Effector memory CD4-positive, alpha-beta T cell (primary cell): ENCODE measurements at regions not wholly inside any gene's neighbourhood (a gene's known extent, or its start where the extent isn't known, plus 50 kb on each side); places are given as distances from the start of the nearest gene placed in this dataset.

Source experiments
- DNase-seq, 3 donors: peaks; one replicate each; pipeline ENCODE4 v3.0.0-alpha.2; 2020
- H3K27ac ChIP-seq: 2 replicates; pipeline ENCODE4 v1.7.0; 2013; ENCODE audit warnings: mild to moderate bottlenecking, low read length, moderate library complexity; ENCODE audit not compliant: insufficient read depth, poor library complexity, severe bottlenecking
- H3K27me3 ChIP-seq: replicated peaks from 2 replicates; pipeline ENCODE4 v1.7.0; 2013; ENCODE audit warnings: mild to moderate bottlenecking, low read length; ENCODE audit not compliant: insufficient read depth, control insufficient read depth, poor library complexity, severe bottlenecking
- H3K36me3 ChIP-seq: 2 replicates; pipeline ENCODE4 v1.7.0; 2013; ENCODE audit warnings: mild to moderate bottlenecking, low read length, moderate library complexity; ENCODE audit not compliant: control insufficient read depth, insufficient read depth
- H3K4me1 ChIP-seq: 2 replicates; pipeline ENCODE4 v1.7.0; 2013; ENCODE audit warnings: low read length, mild to moderate bottlenecking; ENCODE audit not compliant: control insufficient read depth, insufficient read depth, poor library complexity, severe bottlenecking
- H3K4me3 ChIP-seq: 2 replicates; pipeline ENCODE4 v1.7.0; 2013; ENCODE audit warnings: low read length, low read depth, mild to moderate bottlenecking; ENCODE audit not compliant: insufficient read depth, poor library complexity, severe bottlenecking
- H3K9me3 ChIP-seq: 2 replicates; pipeline ENCODE4 v1.7.0; 2013; ENCODE audit warnings: mild to moderate bottlenecking, low read length, moderate library complexity; ENCODE audit not compliant: control insufficient read depth

- H3K36me3 ChIP-seq, result no peaks in the 10 kb centered on the region
- DNase-seq, result no peak
- H3K4me3 ChIP-seq, result no peak overlapping the region
- H3K4me1 ChIP-seq, result no peaks in the 10 kb centered on the region
- H3K27me3 ChIP-seq, result no peaks in the 10 kb centered on the region
- no peaks in the 10 kb centered on the region for H3K9me3 ChIP-seq
- H3K27ac ChIP-seq, result no peak overlapping the region
These were observed 64.4 kb upstream of the NCOR2 start for GRCh38 chr12:124631681-124632256.

GRCh38 chr12:124630791-124631313 lies 63.4 kb upstream of the NCOR2 start:
- Histone ChIP-seq H3K4me3 (no peak overlapping the region), H3K27me3 (no peaks in the 10 kb centered on the region), H3K36me3 (no peaks in the 10 kb centered on the region), H3K9me3 (no peaks in the 10 kb centered on the region), H3K4me1 (no peaks in the 10 kb centered on the region), H3K27ac (no peak overlapping the region)
- no peak for DNase-seq

- no peaks in the 10 kb centered on the region for H3K4me1 ChIP-seq
These were observed 62.5 kb upstream of the NCOR2 start for GRCh38 chr12:124629789-124630480.

GRCh38 chr12:124629117-124629516 lies 61.7 kb upstream of the NCOR2 start:
- H3K9me3 ChIP-seq, result no peaks in the 10 kb centered on the region
- no peak overlapping the region for H3K4me3 ChIP-seq
- DNase-seq, result no peak
- no peaks in the 10 kb centered on the region for H3K36me3 ChIP-seq
- H3K27me3 ChIP-seq, result no peaks in the 10 kb centered on the region
- no peaks in the 10 kb centered on the region for H3K4me1 ChIP-seq
- H3K27ac ChIP-seq, result no peak overlapping the region

More at GRCh38 chr12:124629789-124630480, 62.5 kb upstream of the NCOR2 start:
- Histone ChIP-seq H3K36me3 (no peaks in the 10 kb centered on the region), H3K27ac (no peak overlapping the region), H3K9me3 (no peaks in the 10 kb centered on the region), H3K27me3 (no peaks in the 10 kb centered on the region), H3K4me3 (no peak overlapping the region)
- DNase-seq, result no peak

GRCh38 chr12:124627956-124628355 lies 60.5 kb upstream of the NCOR2 start:
- H3K4me1 ChIP-seq, result no peaks in the 10 kb centered on the region
- no peaks in the 10 kb centered on the region for H3K9me3 ChIP-seq
- H3K27me3 ChIP-seq, result no peaks in the 10 kb centered on the region
- no peaks in the 10 kb centered on the region for H3K36me3 ChIP-seq
- no peak overlapping the region for H3K4me3 ChIP-seq
- H3K27ac ChIP-seq, result no peak overlapping the region
- DNase-seq, result no peak

GRCh38 chr12:124626971-124627411 lies 59.6 kb upstream of the NCOR2 start:
- no peaks in the 10 kb centered on the region for H3K4me1 ChIP-seq
- DNase-seq, result no peak
- no peak overlapping the region for H3K4me3 ChIP-seq
- H3K27ac ChIP-seq, result no peak overlapping the region
- no peaks in the 10 kb centered on the region for H3K27me3 ChIP-seq
- H3K9me3 ChIP-seq, result no peaks in the 10 kb centered on the region
- no peaks in the 10 kb centered on the region for H3K36me3 ChIP-seq

- no peaks in the 10 kb centered on the region for H3K4me1 ChIP-seq
- no peak overlapping the region for H3K4me3 ChIP-seq
- no peak for DNase-seq
- H3K27ac ChIP-seq, result no peak overlapping the region
- H3K9me3 ChIP-seq, result no peaks in the 10 kb centered on the region
- H3K36me3 ChIP-seq, result no peaks in the 10 kb centered on the region
- H3K27me3 ChIP-seq, result no peaks in the 10 kb centered on the region
These were observed 58.7 kb upstream of the NCOR2 start for GRCh38 chr12:124625867-124626675.

- no peaks in the 10 kb centered on the region for H3K4me1 ChIP-seq
- no peaks in the 10 kb centered on the region for H3K9me3 ChIP-seq
- no peak overlapping the region for H3K4me3 ChIP-seq
- H3K27me3 ChIP-seq, result no peaks in the 10 kb centered on the region
- no peak overlapping the region for H3K27ac ChIP-seq
- no peak for DNase-seq
- no peaks in the 10 kb centered on the region for H3K36me3 ChIP-seq
These were observed 57.4 kb upstream of the NCOR2 start for GRCh38 chr12:124624823-124625222.

GRCh38 chr12:124623344-124624035 lies 56.1 kb upstream of the NCOR2 start:
- no peak for DNase-seq
- Histone ChIP-seq H3K36me3 (no peaks in the 10 kb centered on the region), H3K27ac (no peak overlapping the region), H3K4me3 (no peak overlapping the region), H3K4me1 (no peaks in the 10 kb centered on the region), H3K27me3 (no peaks in the 10 kb centered on the region), H3K9me3 (no peaks in the 10 kb centered on the region)
